ENCODE measurements at regions not wholly inside any gene's neighbourhood (a gene's known extent, or its start where the extent isn't known, plus 50 kb on each side); places are given as distances from the start of the nearest gene placed in this dataset.

DNA sequence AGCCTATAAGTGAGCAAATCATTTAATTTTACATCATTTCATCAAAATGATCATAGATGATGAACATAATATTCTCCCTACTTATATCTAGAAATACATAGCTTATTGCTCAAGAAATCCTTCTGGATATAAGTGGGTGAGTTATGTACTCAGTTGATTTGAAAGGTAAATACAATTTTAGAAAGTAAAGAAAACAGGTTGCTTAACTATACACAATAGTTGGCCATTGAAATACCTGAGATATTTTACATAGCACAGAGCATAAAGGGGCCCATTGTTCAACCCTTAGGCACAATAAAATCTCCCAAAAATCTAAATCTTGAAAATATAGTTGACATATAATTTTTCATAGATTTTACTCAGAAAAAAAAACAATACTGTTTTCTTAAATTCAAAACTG is 782.0 kb upstream of the KLHL1 start:
- no peak for DNase-seq (ENCODE audit: low read depth)

DNA sequence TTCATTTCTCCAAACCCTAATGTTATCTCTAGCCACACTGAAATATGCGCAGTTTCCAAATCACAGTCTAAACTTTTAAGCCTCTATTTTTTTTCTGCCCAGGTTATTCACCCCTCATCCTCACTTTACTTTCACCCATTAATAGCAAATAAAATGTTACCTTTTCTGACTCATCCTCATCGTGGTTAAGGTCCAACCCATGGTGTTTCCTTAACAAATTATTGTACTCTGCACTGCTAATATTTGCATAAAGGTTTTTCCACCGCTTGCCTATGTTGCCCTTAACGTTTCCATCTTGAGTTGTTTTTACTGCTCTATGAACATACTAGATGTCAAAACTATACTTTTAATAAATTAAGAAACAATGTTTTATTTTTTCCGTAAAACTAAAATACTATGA is 780.9 kb upstream of the KLHL1 start:
- DNase-seq (ENCODE audit: low read depth) = no peak

DNA sequence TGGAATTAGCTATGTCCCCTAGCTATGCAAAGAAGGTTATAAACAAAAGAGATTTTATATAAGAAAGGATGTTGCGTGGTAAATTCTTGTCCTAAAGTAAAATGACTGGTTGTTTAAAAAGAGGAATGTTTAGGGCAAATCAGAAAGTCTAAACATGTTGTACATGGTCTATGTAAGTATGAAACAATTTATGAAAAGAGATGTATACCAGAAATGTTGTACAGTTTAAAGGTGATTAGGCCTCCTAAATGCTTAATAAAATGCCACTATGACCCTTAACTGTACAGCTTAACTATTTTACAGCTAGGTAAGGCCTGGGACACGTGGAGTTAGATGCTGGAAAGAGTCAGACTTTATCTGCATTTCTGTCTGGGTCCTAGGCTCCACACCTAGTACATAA is 775.9 kb upstream of the KLHL1 start:
- DNase-seq (ENCODE audit: low read depth) = no peak

DNA sequence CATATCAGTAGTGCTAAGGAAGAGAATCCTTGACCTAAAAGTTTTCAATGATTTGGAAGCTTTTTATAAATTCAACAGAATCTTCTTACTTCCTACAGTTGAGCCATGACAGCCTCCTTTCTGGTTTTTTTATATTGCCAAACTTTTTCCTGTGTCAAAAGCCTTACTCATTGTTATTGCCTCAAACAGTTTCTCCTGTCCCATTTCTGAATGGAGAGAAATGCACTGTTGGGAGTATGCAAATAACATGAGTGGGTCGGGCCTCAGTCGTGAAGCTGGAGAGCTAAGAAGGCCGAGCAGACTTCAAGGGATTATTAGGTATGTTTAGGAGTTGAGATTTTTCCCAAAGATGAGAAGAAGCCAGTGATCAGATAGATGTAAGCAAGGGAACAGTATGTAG is 766.4 kb upstream of the KLHL1 start:
- DNase-seq (ENCODE audit: low read depth) = no peak

DNA sequence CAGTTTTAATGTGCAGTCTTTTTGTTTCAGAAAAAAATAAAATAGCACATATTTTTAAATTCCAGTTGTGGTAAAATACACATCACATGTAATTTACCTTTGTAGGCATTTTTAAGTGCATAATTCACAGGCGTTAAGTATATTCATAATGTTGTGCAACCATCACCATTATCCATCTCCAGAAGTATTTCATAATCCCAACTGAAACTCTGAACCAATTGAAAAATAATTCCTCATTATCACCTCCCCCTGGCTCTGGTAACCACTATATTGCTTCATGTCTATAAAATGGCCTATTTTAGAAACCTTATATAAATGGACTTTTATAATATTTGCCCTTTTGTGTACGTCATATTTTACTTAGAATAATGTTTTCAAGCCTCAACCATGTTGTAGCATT is 756.5 kb upstream of the KLHL1 start:
- DNase-seq (ENCODE audit: low read depth) = no peak

DNA sequence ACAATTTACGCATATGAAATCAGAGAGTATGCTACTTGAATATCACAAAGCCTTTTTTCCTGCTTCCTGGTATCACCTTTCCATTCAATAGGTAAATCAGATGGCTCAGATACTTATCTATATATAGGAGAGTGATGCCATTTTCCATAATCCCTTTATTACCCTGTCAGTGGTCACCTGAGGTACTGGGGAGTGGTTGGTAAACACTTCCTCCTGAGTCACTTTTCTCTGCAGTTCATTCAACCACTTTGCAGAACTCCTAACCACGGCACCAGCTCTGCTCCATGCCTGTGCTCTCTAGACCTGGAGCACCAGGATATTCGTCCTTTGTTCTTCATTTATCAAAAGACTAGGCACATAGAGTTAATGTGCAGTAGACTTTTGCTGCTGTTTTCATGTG is 748.5 kb upstream of the KLHL1 start:
- DNase-seq (ENCODE audit: low read depth) = no peak

DNA sequence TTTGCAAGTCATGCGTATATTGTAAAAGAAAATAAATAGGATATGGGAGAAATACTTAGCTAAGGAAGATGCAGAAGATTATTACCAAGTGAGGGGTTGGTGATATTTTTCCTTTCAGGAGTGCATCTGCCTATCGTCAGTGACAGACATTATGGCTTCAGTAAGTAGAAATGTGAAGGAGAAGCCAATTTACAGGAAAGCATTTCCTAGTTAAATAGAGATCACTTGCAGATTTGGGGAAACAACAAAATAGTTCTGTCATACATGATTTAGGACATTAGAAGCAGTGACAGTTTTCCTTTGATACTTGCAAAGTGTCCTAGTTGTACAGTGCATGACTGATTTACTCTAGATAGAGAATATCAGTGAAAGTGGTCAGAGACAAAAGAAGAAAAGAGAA is 747.8 kb upstream of the KLHL1 start:
- no peak for DNase-seq (ENCODE audit: low read depth)

DNA sequence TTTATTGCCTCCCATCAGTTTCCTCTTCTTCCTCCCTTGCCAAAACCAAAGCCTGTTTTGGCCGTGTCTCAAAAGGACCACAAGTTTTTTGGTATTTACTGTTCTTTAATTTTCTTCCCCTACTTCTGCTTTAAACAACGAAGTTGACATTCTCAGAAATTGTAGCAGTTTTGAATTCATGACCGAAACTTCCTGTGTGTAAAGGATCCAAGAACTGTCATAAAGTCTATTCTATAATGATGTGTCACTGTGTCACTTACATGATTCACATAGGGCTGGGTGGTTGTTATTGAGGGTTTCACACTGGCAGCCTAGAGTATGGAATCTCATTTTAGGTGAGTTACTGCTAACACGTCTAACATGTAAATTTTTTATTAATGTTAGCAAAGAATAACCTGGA is 741.0 kb upstream of the KLHL1 start:
- no peak for DNase-seq (ENCODE audit: low read depth)

DNA sequence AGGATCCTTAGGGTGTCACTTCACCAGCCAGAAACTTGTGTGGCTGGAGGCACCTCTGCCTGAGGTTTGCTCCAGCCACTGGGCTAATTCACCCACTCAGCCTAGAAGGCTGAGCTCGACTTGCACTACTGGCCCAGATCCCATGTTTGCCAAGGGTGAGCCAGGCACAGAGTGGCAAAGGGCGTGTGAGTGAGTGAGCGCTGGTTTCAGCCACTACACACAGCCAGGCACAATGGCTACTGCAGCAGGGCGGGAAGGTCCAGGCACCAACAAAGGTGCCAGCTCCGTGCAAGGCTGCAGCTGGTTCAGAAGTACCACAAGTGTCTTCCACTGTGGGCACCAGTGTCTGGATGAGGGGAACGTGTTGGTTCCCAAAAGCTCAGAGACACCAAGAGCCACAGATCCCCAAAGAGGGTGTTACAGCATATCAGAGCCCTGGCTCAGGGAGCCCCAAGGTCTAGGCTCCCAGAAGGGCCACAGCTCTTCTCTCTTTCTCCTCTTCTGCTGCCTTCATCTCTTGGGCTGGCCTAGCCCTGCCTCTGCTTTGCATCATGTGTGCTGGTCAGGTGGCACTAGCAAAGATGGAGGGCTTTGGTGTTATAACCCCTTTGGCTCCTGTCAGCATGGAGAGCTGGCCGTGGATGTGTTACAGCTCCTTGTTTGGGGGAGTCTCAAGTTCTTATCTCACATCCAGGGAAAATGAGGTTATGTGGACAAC is 736.3 kb upstream of the KLHL1 start:
- DNase-seq (ENCODE audit: low read depth) = no peak

DNA sequence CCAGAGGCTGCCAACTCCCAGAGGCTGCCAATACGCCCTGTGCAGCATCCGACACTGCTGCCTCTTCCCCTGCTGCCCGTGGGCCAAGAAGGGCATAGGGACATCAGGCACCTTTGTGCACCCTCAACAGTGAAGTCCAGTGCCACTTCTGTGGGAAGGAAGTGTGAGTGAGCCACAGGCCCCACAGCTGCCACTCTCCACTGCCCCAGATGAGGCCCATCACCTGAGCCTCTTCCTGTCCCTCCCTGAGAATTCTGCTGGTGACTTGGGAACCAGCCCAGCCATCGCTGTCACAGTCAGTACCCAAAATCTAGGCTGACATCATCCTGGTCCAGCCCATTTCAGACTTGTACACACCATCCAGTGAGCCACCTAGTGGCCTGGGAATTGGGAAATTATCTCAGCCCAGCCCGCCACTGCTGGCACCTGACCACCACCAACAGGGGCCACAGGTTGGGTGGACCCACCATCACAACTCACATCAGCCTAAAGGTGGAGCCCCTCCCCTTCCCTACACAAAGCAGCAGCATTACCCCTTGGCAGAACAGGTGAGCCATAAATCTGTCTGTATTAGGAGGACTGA is 733.9 kb upstream of the KLHL1 start:
- DNase-seq (ENCODE audit: low read depth) = no peak

DNA sequence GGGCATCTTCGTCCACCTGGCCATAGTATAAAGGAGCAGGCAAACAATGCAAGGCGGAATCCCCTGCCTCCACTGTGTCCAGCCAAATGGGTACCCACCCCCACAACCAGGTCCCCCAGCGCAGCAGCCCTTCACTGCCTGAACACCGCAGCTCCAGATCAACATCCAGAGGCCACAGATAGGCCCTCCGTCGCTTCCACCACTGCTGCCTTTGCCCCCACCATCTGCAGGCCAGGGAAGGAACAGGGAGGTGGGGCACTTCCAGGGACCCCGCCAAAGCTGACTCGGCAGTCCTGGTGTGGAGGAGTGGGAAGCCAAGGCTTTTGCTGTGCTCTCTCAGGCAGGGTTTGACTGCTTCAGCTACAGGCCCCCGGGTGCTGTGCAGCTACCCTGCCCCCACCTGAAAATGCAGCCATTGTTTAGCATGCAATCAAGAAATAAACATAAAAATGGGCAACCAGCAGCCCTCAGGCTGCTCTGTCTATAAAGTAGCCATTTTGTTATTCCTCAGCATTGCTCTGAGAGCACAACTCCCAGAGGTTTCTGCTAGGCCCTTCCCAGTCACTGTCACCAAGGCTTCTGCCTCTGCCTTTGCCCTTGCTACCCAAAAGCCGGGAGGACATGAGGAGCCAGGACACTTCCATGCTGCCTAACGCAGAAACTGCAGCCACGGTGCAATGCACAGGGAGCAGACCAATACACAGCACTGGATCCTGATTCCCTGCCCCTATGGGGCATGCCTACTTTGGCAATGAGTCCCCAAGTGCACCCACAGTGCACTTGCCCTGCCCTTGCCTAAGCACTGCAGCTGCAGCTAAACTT is 733.2 kb upstream of the KLHL1 start:
- DNase-seq (ENCODE audit: low read depth) = no peak

DNA sequence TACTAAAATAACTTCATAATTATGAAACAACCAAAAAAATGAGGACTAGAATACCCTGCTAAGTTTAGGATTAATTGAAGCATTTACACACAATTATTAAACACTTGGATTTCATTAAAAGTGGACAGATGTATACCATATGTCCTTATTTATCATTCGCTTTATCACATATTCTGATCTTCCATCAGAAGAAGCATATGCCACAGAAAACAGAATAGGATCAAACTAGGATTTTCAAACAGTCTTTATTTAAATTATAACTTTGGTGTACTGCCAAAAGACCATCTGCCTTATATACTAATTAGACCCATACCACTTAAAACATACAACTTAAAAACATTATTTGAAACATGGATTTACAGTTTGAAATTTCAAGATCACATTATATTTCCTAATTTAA is 727.1 kb upstream of the KLHL1 start:
- DNase-seq (ENCODE audit: low read depth) = no peak

DNA sequence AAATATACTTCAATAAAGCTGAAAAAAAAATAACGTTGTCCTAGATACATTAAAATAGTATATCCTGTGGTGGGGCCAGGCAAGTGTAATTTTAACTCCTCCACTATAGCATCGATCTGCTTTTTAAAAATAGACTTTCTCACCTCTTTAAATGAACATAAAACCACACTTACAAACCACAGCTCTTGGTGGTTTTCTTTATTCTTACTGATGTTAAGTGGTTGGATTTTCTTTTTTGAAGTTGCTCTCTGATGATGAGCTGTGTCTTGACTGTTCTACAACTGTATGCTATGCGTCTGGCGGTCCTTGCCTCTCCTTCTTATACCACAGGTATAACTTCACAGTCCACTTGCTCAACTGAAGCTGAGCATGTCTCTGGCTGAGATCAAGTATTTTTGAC is 721.5 kb upstream of the KLHL1 start:
- DNase-seq (ENCODE audit: low read depth) = no peak

DNA sequence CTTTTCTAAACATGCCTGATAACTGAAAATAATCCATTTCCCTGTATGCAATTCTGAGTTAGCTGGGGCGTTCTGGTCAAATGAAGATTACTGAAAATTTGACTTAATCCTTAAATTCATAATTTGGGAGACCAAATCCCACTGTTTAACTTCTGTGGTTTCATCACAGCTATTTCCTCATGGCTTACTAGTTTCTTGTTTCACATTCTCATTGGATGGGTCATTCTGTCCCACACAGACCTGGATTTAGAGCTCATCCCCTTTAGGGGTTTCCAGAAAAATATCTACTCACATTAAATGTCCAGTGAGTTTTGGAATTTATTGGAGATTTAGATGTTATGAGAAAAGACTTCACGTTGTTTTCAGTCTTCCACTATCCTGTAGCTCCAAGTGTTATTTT is 709.3 kb upstream of the KLHL1 start:
- DNase-seq (ENCODE audit: low read depth) = no peak

DNA sequence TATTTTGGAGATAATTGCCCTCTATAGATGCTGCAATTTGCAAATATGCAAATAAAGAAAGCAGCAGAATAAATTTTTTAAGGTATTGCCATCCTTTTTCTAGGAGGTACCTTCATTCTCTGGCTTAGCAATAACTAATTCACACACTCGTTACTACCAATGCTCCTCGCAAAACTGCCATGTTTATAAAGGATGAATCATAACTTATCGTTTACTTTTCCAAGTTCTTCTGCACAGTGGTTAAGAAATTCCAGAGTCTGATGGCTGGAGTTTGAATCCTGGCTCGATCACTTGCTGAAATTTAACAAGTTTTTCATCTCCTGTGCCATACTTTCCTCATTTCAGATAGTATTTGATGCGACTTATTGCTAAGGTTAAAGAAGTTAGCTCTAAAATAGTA is 708.6 kb upstream of the KLHL1 start:
- no peak for DNase-seq (ENCODE audit: low read depth)

DNA sequence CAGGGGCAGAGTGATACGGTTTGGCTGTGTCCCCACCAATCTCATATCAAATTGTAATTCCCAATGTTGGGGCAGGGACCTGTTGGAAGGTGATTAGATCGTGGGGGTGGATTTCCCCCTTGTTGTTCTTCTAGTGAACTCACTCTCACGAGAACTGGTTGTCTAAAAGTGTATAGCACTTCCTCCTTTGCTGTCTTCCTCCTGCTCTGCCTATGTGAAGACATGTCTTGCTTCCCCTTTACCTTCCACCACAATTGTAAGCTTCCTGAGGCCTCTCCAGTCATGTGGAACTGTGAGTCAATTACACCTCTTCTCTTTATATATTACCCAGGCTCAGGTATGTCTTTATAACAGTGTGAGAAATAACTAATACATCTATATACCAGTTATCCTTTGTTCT is 706.4 kb upstream of the KLHL1 start:
- DNase-seq (ENCODE audit: low read depth) = no peak

DNA sequence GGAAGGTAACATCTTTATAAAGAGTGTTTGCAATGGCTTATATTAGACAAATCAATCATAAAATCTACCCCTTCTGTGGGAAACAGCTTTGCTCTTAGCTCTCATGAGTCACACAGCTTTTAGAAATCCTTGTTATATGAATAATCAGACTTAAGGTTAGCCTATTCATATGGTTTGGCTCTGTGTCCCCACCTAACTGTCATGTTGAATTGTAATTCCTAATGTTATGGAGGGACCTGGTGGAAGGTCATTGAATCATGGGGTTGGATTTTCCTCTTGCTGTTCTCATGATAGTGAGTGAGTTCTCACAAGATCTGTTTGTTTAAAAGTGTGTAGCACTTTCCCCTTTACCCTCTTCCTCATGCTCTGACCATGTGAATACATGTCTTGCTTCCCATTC is 704.2 kb upstream of the KLHL1 start:
- no peak for DNase-seq (ENCODE audit: low read depth)

DNA sequence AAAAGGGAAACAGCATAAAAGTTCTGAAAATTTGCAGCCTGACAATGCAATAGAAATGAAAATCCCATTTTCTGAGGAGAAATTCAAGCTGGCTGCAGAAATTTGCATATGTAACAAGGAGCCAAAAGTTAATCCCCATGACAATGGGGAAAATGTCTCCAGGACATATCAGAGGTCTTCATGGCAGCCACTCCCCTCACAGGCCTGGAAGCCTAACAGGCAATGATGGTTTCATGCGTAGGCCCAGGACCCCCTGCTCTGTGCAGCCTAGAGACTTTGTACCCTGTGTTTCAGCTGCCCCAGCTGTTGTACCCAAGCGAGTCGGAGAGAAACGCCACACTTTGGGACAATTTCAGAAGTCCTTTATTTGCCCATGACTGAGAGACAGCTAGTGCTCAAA is 701.3 kb upstream of the KLHL1 start:
- DNase-seq (ENCODE audit: low read depth) = no peak

DNA sequence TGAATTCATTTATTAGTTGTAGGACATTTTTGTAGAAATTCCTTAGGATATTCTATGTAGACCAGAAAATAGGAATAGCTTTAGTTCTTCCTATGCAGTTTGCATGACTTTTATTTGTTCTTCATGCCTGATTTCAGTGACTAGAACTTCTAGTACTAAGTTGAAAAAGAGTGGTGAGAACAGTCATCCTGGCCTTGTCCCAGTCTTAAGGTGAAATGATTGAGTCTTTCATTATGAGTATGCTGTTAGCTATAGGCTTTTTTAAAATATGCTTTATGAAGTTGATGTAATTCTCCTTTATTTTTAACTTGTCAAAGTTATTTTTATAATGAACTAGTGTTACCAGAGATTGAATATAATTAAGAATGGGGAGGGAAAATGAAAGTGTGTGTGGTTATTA is 690.1 kb upstream of the KLHL1 start:
- no peak for DNase-seq (ENCODE audit: low read depth)

DNA sequence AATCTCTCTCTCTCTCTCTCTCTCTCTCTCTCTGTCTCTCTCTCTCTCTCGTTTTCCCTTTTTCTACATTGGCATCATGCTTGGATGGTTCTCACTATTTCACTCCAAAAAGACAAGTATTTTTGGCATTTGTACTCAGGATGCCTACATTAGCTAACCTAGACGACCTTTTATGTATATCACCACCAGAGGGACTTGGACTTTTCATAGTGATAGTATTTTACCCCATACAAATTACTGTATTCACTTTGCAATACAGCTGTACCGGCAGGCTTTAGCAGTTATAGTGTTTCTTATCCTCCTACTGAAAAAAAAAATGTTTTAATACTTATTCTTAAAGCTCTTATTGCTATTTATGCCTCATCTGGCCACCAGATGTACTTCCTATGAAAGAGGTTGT is 687.2 kb upstream of the KLHL1 start:
- DNase-seq (ENCODE audit: low read depth) = no peak

DNA sequence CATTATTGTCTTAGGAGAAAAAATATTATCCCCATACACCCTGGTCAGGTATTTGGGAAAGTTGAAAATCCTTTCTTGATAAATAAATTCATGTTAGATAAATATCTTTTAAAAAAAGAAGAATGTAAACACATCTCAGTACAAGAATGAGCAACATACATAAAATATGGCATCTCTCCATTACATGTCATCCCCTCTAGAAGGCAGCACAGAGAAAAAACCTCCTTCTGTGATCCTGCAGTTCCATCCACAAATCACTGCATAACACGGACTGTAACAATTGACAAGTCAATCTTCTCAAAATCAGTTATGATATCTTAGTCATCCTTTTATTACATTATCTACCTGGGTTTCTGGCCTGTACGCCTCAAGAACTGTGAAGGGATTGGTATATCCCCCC is 683.9 kb upstream of the KLHL1 start:
- DNase-seq (ENCODE audit: low read depth) = no peak

DNA sequence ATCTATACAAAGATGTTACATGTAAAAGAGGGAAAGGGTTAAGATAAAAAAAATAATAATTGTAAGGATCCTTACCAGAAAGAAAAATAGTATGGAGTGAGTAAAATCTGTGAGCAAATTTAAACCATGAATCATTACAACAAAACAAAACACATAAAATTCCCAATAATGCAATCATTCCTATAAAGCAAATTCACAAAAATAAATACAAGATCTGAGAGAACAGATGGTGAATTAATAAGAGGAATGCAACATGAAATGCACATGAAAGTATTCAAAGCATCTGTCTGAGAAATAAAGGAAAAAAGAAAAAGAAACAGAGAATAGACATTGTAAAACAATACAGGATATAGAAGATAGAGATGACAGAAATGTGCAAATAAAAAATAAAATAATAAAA is 681.5 kb upstream of the KLHL1 start:
- no peak for DNase-seq (ENCODE audit: low read depth)

DNA sequence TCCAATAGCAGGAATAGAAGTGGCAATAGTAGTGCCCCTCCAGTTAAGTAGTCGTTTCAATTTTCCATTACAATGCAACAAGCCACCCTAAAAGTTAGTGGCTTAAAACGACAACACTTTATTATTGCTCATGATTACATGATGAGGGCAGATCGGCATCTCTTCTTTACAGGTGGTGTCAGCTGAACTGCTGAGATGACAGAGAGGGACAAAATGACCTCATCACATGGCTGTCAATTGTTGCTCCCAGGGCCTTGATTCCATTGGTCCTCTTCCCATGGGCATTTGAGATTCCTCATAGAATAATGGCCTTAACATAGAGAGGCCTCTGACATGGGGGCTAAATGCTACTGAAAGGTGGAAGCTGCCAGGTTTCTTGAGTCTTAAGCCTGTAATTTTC is 679.8 kb upstream of the KLHL1 start:
- DNase-seq (ENCODE audit: low read depth) = no peak
